Tongue (tissue), 1 donor: ENCODE measurements at regions not wholly inside any gene's neighbourhood (a gene's known extent, or its start where the extent isn't known, plus 50 kb on each side); places are given as distances from the start of the nearest gene placed in this dataset.
"Not testable (repeated sequence)": the region's sequence is repeated elsewhere in the genome, so short reads cannot be mapped to it uniquely, and the experiment has no call there.

Source experiments
- DNase-seq: peaks from one replicate; pipeline ENCODE4 v3.0.0-alpha.2; 2015

DNA sequence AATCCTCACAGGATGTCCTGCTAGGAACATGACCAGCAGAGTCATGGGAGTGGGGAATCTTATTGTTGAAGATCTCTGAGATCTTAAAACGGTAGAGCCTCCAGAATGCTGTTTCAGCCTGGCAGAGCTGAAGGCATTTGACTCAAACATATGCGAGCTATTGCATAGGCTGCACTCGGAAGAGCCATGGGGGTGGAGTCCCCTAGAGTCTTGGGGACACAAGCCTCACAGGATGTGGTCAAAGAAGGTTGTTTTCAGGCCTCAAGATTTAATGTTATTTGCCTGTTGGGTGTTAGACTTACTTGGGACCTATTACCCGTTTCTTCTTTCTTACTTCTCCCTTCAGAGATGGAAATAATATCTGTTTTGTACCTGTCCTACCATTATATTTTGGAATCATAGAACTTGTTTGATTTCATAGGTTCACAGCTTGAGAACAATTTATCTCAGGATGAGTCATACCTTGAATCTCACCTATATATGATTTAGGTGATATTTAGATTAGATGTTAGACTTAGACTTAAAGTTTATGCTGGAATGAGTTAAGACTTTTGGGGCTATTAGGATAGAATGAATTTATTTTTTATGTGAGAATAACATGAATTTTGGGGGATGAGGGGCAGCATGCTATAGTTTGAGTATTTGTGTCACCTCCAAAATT is 172.2 kb upstream of the ATP2B1 start:
- no peak for DNase-seq

DNA sequence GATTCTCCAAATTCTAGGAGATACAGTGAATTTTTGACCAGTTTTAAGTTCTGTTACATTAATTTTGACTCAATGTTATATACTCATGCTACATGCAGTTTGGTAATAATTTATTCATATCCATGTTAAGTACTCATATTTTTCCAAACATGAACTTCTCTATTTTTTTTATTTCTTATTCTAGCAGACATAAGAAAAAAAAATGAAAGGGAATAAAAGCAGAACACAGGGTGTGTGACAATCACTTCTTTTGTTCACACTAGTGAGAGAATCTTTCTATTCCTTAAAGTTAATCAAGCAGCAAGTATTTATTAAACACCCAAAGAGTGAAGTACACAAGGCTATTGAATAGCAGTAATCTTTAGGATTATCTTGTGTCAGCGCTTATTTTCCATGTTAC is 171.1 kb upstream of the ATP2B1 start:
- no peak for DNase-seq

DNA sequence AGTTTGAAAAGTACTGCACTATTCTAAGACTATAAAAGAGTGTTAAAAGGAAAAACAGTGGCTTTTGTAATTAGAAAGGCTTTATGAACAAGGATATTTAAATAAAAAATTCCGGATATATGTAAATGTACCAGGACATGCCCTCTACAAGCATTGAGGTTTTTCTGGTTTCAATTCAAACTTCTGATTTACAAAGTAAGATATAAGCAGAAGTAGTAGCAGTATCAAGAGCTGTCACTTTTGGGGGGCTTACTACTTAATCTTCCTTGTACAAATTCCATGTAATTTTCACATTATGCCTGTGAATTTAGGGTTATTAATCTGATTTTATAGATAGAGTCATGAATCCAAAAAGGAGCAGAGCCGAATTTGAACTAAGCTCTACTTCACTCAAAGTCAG is 170.3 kb upstream of the ATP2B1 start:
- DNase-seq: no peak

DNA sequence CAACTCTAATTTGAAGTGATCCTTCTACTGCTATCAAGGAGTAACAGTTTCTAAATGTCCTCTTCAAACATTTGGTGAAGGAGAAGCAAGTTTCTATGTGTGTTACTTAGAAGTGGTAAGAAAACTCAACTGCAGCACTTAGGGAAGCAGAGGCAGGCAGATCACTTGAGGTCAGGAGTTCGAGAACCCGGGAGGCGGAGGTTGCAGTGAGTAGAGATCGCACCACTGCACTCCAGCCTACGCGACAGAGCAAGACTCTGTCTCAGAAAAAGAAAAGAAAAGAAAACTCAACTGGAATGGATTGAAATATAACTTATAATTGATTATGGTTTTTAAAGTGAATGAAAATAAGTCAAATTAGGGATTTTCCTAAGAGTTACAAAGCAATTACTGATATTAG is 169.7 kb upstream of the ATP2B1 start:
- DNase-seq: no peak

DNA sequence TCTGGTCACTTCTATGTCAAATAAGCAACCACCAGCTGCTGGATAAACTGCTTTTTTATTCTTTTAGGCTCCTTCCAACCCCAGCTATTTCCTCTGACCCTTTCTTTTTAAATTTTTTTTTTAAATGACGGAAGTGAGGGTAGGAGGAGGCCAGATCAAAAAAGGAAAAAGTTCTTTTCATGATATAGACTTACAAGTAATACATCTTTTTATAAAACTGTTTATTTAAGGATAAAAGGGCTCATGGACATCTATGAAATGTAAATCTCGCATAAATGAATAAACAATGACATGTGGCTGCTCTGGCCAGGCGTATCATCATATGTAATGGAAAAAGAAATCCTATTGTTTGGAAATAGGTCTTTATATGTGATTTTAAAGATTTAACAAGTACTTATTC is 169.0 kb upstream of the ATP2B1 start:
- DNase-seq: no peak

DNA sequence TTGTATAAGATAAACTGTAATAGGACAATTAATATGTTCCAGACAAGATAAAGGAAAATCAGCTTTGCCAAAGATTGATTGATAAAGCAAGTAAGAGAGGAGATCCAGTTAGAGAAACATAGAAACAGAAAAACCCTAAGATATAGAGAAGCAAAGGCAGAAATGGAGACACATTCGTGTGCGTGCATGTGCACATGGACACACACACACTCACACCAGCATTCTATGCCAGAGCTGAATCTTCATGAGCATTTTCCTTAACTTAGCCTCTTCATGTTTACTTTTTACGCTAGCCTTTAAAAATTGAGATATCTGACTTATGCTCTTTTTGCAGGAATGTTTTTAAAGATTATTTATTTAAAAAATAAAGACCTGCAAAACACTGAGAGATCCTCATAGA is 168.5 kb upstream of the ATP2B1 start:
- DNase-seq: no peak

DNA sequence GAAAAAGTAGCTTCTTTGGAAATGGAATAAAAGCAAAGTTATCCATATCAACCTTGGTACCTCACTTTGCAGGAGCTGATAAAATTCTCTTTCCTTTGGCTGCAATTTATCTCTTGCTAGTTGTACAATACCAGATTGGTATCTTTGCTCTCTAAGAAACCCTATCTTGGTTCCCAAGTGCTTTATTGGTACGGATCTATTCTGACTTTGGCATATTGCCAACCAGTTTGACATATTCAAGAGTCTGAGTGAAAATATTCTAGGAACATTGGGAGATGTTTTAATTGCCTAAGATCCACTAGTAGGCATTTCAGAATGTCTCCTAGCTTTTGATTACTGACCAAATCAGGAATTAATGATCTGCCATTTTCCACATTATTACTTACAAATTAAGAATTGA is 167.2 kb upstream of the ATP2B1 start:
- no peak for DNase-seq

DNA sequence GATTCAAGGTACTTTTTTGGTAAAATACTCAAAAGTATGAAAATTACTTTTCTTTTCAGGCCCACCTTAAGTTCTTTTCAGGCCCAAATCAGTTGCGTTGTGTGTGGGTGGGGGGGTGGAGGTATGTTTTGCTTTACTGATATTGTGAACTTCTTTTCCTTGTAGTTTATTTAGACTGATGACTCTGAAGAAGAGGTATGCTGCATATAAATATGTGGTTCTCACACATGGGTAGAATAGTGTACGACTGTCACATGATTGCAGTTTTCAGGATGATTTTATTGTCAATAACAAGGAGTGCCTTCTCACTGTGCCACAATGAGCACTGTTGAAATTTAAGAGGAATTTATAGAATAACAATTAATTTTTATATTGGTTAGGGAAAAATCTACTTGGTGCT is 166.6 kb upstream of the ATP2B1 start:
- DNase-seq: no peak

DNA sequence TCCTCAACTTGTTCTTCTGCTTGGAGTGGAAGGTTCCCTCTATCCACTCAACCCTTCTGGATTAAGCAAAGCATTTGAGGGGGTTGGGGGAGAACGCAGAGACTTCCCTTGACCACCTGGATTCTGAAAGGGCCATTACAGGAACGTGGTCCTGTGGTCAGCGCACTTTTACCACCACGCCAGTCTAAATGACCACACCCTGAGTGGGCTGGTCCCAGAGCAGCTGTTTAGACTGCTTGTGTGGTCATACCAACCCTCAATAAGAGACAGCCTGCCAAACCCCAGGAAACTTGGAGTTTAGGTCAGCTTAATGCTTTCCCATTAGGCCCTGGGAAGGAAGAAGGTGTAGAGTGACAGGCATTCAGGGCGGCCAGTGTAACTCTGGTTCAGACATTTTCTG is 165.5 kb upstream of the ATP2B1 start:
- peak; percentile 73 for DNase-seq

DNA sequence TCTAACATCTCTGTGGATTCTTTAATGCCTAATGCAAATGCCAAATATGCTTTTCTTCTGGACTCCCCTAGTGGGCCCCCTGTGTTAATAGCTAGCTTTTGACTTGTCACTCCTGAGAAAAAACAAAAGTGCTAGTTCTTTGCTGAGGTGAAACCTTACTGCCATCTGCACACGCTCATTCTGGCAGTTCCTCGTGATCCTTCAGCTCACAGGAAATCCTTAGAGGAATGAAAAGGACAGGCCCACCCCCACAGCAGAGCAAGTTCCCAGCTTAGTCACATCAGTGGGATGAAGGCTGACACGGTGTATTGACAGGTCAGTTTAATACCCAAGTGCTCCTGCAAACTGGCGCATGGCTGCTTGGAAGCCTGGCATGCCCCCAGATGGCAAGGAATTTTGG is 165.1 kb upstream of the ATP2B1 start:
- DNase-seq: peak; percentile 53

DNA sequence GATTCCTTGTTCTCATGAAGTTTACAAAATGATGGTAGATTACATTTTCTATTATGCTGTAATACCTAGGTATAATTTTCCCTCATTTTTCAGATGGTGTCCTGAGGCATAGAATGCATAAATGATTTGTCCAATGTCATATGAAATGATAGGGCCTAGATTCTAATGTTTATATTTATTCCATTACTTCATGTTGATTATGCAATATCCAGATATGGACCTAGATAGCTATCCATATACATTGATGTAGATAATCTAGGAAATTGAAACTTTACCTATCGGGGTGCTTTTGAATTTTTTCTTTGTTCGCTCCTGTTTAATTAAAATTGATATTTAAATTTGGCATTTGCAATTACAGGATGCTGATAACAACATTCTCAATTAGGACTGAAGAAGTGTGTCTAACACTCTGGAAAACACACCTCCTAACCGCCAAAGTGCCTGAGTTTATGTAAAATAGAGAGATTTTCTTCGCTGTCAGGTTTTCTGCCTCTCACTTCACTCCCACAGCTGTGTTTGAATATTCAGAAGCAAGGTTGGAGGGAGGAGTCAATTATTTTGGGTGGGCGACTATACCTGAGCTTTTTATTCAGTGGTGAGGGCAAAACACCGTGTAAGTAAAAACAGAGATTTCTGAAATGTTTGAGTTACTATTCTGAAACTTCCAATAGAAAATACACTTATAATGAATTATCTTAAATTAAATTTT is 164.4 kb upstream of the ATP2B1 start:
- no peak for DNase-seq

DNA sequence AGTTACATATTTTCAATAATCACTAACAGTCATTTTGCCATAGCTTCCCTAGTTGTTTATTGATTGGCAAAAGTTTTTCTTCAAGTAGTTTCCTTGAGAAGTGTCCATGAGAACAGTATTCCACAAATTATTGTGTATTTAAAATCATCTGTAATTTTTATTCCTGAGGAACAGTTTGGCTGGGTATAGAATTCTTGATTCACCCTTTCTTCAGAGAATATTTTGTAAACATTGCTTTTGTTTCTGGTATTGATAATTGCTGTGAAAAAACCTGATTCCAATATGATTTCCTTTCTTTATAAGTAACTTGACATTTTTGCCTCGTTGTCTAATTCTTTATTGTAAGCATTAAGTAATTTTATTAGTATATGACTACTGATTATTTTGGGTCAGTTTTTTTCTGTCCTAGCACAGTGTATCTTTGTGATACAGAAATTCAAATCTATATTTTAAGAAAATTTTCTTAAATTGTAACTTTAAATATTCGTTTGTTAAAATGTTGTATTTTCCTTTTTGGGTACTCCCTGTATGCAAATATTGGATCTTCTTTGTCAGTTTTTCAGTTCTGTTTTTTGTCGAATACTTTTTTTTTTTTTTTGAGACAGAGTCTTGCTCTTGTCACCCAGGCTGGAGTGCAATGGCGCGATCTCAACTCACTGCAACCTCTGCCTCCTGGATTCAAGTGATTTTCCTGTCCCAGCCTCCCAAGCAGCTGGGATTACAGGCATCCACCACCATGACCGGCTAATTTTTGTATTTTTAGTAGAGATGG is 162.0 kb upstream of the ATP2B1 start:
- no peak for DNase-seq

DNA sequence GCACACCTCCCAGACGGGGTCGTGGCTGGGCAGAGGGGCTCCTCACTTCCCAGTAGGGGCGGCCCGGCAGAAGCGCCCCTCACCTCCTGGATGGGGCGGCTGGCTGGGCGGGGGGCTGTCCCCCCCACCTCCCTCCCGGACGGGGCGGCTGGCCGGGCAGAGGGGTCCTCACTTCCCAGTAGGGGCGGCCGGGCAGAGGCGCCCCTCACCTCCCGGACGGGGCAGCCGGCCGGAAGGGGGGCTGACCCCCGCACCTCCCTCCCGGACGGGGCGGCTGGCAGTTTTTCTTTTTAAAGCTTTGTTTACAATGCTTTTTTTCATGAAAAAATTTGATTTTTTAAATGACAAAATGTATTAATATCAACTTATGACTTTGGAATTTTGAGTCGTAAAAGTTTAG is 159.0 kb upstream of the ATP2B1 start:
- DNase-seq: not testable (repeated sequence)

DNA sequence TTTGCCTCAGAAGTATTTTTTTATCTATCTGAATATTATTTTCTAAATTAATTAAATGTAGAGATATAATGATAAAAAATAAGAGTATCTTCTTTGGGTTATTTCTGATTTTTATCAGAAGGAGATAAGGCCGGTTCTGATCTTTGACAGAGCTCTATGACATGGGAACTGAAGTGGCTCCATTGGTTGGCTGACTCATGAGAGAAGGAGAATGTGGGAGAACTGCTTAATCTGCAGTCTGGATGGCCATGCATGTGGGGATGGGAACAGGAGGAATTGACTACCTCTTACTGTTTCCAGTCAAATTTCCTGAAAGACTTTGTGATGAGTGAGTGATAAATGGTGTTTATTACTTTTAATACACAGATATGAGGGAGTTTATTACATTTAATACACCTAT is 155.8 kb upstream of the ATP2B1 start:
- DNase-seq: no peak

DNA sequence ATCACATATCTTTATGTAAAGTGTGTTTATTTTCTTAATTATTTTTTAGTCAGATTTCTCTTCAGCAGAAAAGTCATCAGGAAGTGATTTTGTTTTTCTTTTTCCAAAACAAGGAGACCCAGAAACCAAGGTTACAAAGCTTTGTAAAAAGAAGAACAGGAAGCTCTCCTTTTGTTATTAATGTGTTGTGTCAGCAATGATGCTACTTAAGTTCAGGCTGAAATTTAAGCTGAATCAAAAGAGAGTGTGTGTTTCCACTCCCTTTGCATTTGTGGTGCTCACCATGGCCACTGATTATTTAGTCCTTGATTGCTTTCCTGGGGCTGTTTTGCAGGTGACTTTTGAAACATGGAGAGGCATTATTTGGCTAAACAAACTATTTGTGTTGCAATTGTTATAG is 155.3 kb upstream of the ATP2B1 start:
- DNase-seq: peak; percentile 10

DNA sequence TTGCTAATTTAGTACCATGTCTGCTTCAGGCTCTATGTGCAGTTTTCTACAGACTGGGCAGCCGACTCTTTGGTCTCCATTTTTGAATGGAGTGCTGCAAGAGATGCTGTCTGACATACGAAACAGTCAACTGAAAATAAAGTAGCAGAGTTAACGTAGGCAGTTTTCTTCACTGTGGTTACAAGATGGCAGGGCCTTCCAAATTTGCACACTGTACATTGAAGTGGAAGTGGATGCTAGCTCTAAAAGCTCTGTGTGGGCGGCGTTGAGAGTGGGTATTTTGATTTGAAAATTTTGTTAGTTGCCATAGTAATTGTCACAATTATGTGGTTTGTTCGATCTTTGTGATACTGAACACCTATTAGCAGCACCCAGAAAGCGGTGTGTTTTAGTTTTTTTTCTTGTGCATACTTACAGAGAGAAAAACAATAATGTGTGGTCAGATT is 154.9 kb upstream of the ATP2B1 start:
- no peak for DNase-seq

DNA sequence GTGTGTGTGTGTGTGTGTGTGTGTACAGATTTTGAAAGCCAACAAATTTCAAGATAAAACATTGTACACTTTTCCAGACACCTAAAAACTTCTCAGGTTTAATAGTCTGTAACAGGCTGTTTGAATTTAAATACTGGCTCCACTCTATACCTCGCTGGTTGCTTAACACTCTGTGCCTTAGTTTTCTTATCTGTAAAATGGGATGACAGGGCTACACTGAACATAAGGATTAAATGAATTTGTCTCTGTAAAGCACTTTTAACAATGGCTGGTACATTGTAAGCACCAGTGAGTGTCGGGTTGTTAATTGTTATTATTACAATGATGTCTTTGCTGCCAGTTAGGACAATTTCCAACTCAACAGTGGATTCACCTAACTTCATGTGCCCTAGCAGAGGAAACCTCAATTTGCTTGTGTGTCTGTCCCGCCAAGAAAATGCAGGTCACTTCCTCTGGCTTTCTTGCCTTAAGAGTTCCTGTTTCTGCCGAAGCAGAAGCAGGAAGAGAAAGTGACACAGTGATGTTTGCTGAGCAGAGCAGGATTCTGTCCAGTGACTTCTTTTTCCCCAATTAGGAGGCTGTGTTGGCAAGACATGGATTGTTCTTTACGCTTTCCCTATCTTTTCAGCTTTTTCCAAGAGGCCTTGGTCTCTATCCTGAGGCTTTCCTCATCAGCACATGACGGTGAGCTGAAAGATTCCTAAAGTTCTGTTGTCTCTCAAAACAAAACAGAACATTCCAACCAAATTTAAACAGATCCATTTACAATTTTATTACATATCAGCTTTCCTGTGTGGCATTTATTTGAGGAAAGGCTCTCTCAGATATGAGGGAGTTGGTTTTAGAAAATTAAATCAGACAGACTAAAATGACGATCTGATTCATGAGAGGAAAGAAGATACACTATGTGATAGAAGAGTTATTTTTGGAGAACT is 154.1 kb upstream of the ATP2B1 start:
- DNase-seq: peak; percentile 18

DNA sequence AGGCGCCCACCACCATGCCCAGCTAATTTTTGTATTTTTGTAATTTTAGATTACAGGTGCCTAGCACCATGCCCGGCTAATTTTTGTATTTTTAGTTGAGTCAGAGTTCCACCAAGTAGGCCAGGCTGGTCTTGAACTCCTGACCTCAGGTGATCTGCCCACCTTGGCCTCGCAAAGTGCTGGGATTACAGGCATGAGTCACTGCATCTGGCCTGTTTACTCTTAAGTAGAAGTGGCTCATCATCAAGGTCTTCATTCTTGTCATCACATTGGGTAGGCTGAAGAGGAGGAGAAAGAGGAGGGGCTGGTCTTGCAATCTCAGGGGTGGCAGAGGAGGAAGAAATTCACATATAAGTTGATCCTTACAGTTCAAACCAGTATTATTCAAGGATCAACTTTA is 152.4 kb upstream of the ATP2B1 start:
- no peak for DNase-seq

DNA sequence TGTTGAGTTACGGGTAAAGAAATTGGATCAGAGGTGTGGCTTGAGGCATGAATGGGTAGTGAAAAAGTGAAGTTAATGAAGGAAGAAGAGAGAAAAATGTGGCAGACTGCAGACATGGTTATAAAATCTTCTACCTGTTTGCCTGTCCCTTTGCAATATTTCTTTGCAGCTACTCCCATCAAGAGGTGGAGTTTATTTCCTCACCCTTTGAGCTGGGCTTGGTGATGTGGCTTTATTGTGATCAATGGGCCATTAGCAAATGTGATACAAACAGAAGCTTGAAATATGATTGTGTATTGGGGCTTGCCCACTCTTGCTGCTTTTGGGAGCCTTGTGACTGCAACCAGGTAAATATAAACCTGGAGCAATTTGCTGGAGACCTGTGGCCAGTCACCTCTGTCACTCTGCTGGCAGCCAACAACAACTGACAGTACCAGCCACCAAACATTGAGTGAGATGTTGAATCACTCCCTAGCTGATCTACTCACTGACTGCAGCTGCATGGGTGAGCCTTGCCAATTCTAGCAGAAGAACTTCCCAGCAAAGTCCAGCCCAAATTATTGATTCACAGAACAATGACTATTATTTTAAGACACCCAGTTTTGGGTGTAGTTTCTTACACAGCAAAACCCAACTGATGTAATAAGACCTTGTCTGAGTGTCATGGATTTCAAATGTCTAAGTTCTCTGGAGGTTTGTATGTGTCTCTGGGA is 151.0 kb upstream of the ATP2B1 start:
- no peak for DNase-seq

DNA sequence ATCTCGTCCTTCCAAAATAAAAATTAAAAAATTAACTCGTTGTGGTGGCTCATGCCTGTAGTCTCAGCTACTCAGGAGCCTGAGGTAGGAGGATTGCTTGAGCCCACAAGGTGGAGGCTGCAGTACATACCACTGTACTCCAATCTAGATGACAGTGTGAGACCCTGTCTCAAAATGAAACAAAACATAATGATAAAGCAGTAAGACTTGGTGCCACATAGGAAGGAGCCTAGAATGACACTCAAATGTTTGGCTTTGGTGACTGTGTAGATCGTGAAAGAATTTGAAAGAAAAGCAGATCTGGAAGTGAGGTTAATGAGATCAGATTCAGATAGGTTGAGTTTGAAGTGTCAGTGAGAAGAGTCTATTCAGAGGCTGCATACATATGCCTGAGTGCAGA is 150.1 kb upstream of the ATP2B1 start:
- no peak for DNase-seq

DNA sequence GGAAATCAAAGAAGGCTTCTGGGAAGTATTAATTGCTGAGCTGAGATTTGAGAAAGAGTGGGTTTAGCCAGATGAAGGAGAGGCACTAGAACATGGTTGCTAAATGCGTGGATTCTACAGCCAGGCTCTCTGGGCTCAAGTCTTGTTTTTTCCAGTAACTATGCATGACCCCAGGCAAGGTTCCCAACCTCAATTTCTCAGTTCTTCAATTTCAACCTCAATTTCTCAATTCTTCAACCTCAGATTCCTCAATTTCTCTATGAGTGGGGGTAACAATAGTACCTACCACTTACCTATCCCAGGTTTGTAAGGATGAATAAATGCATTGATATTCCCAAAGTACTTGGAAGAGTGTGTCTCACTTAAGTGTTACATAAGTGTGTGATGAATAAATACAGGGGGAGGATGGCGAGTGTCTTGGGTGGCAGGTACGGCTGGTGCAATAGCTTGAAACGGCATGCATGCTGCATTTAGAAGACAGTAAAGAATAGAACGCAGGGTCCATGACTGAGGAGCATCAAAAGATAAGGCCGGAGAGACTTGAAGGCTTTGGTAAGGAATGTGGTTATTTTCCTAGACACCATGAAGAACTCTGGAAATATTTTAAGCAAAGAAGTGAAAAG is 149.1 kb upstream of the ATP2B1 start:
- no peak for DNase-seq
